Ectodermal cell (in vitro differentiated cells): ENCODE measurements at regions not wholly inside any gene's neighbourhood (a gene's known extent, or its start where the extent isn't known, plus 50 kb on each side); places are given as distances from the start of the nearest gene placed in this dataset.
"Not testable (repeated sequence)": the region's sequence is repeated elsewhere in the genome, so short reads cannot be mapped to it uniquely, and the experiment has no call there.

Experiments
- H3K27ac ChIP-seq: 2 replicates; pipeline ENCODE4 v1.7.0; 2013; ENCODE audit warnings: mild to moderate bottlenecking, low read depth, low read length; ENCODE audit not compliant: insufficient read depth, poor library complexity, severe bottlenecking
- H3K27me3 ChIP-seq: 2 replicates; pipeline ENCODE4 v1.7.0; 2013; ENCODE audit warnings: mild to moderate bottlenecking, low read length; ENCODE audit not compliant: insufficient read depth, control insufficient read depth, poor library complexity, severe bottlenecking
- H3K36me3 ChIP-seq: one replicate; pipeline ENCODE4 v1.7.0; 2013; ENCODE audit warnings: low read length; ENCODE audit not compliant: control insufficient read depth, insufficient read depth
- H3K4me1 ChIP-seq: one replicate; pipeline ENCODE4 v1.7.0; 2013; ENCODE audit warnings: low read length; ENCODE audit not compliant: control insufficient read depth, insufficient read depth
- H3K4me3 ChIP-seq: 2 replicates; pipeline ENCODE4 v1.7.0; 2013; ENCODE audit warnings: low read depth, low read length, control low read depth; ENCODE audit not compliant: insufficient read depth
- H3K9me3 ChIP-seq: 2 replicates; pipeline ENCODE4 v1.7.0; 2013; ENCODE audit warnings: mild to moderate bottlenecking, low read length, moderate library complexity; ENCODE audit not compliant: control insufficient read depth
- WGBS, 2 experiments: methylation state at CpG; one replicate each; pipeline ENCODE4 v1.1.7; 2013; ENCODE audit warnings: missing lambda C conversion rate in 2 of 2; 5-methylcytosine and 5-hydroxymethylcytosine counted together

- H3K27ac ChIP-seq: no peak overlapping the region
- H3K4me3 ChIP-seq: no peak overlapping the region
- H3K9me3 ChIP-seq: no peaks in the 10 kb centered on the region
- no peaks in the 10 kb centered on the region for H3K36me3 ChIP-seq
- H3K4me1 ChIP-seq: no peaks in the 10 kb centered on the region
- WGBS, 2 experiments: 80 to 93% methylated on average over 2 of the region's 2 CpGs
- H3K27me3 ChIP-seq: no peaks in the 10 kb centered on the region
Measured at GRCh38 chr2:116023026-116023425, 1580.6 kb downstream of the DPP10 start.

- not testable (repeated sequence) for H3K27ac ChIP-seq, H3K9me3 ChIP-seq, H3K4me3 ChIP-seq, H3K27me3 ChIP-seq, H3K36me3 ChIP-seq, H3K4me1 ChIP-seq
- 77 to 89% methylated on average over 1 of the region's 1 CpG for WGBS, 2 experiments
Measured at GRCh38 chr2:116038758-116039157, 1596.3 kb downstream of the DPP10 start.

GRCh38 chr2:116042530-116042929, 1600.1 kb downstream of the DPP10 start:
- Histone ChIP-seq H3K4me1 (no peaks in the 10 kb centered on the region), H3K27ac (no peak overlapping the region), H3K27me3 (no peaks in the 10 kb centered on the region), H3K4me3 (no peak overlapping the region), H3K36me3 (no peaks in the 10 kb centered on the region), H3K9me3 (no peaks in the 10 kb centered on the region)
- 83 to 93% methylated on average over 1 of the region's 1 CpG for WGBS, 2 experiments

- no peaks in the 10 kb centered on the region for H3K9me3 ChIP-seq
- no peak overlapping the region for H3K27ac ChIP-seq
- no peak overlapping the region for H3K4me3 ChIP-seq
- WGBS, 2 experiments: 61 to 73% methylated on average over 1 of the region's 2 CpGs
- no peaks in the 10 kb centered on the region for H3K4me1 ChIP-seq
- no peaks in the 10 kb centered on the region for H3K36me3 ChIP-seq
- no peaks in the 10 kb centered on the region for H3K27me3 ChIP-seq
Measured at GRCh38 chr2:116057538-116057937, 1615.1 kb downstream of the DPP10 start.

GRCh38 chr2:116061023-116061422, 1618.6 kb downstream of the DPP10 start:
- Histone ChIP-seq H3K9me3 (no peaks in the 10 kb centered on the region), H3K36me3 (no peaks in the 10 kb centered on the region), H3K27me3 (no peaks in the 10 kb centered on the region), H3K4me3 (no peak overlapping the region), H3K4me1 (no peaks in the 10 kb centered on the region), H3K27ac (no peak overlapping the region)
- WGBS, 2 experiments: 93 to 94% methylated on average over 5 of the region's 5 CpGs

GRCh38 chr2:116073731-116074130, 1631.3 kb downstream of the DPP10 start:
- Histone ChIP-seq H3K4me3 (no peak overlapping the region), H3K9me3 (no peaks in the 10 kb centered on the region), H3K27me3 (no peaks in the 10 kb centered on the region), H3K36me3 (no peaks in the 10 kb centered on the region), H3K4me1 (no peaks in the 10 kb centered on the region), H3K27ac (no peak overlapping the region)
- 100% methylated on average over 1 of the region's 2 CpGs; no CpG with 5 or more reads in 1 of the 2 experiments for WGBS, 2 experiments

GRCh38 chr2:116074161-116074560, 1631.7 kb downstream of the DPP10 start:
- WGBS, 2 experiments: 90 to 92% methylated on average over 4 of the region's 4 CpGs
- Histone ChIP-seq H3K9me3 (no peaks in the 10 kb centered on the region), H3K27me3 (no peaks in the 10 kb centered on the region), H3K27ac (no peak overlapping the region), H3K36me3 (no peaks in the 10 kb centered on the region), H3K4me3 (no peak overlapping the region), H3K4me1 (no peaks in the 10 kb centered on the region)

- 90% methylated on average over 3 of the region's 3 CpGs for WGBS, 2 experiments
Measured at GRCh38 chr2:116088236-116088635, 1645.8 kb downstream of the DPP10 start.

GRCh38 chr2:116094196-116094595, 1651.8 kb downstream of the DPP10 start:
- no peaks in the 10 kb centered on the region for H3K9me3 ChIP-seq
- no peaks in the 10 kb centered on the region for H3K27me3 ChIP-seq
- 43 to 53% methylated on average over 1 of the region's 1 CpG for WGBS, 2 experiments
- no peak overlapping the region for H3K27ac ChIP-seq
- H3K4me3 ChIP-seq: no peak overlapping the region
- H3K36me3 ChIP-seq: no peaks in the 10 kb centered on the region
- no peaks in the 10 kb centered on the region for H3K4me1 ChIP-seq

More at GRCh38 chr2:116088236-116088635, 1645.8 kb downstream of the DPP10 start:
- no peaks in the 10 kb centered on the region for H3K9me3 ChIP-seq
- no peak overlapping the region for H3K27ac ChIP-seq
- H3K27me3 ChIP-seq: no peaks in the 10 kb centered on the region
- H3K36me3 ChIP-seq: no peaks in the 10 kb centered on the region
- no peak overlapping the region for H3K4me3 ChIP-seq
- H3K4me1 ChIP-seq: no peaks in the 10 kb centered on the region

GRCh38 chr2:116095636-116096035, 1653.2 kb downstream of the DPP10 start:
- Histone ChIP-seq H3K9me3 (no peaks in the 10 kb centered on the region), H3K4me1 (no peaks in the 10 kb centered on the region), H3K36me3 (no peaks in the 10 kb centered on the region), H3K27ac (no peak overlapping the region), H3K27me3 (no peaks in the 10 kb centered on the region), H3K4me3 (no peak overlapping the region)
- WGBS, 2 experiments: 92 to 96% methylated on average over 4 of the region's 4 CpGs

- Histone ChIP-seq H3K27ac (no peak overlapping the region), H3K4me3 (no peak overlapping the region), H3K27me3 (no peaks in the 10 kb centered on the region), H3K4me1 (no peaks in the 10 kb centered on the region), H3K36me3 (no peaks in the 10 kb centered on the region), H3K9me3 (no peaks in the 10 kb centered on the region)
- 84 to 86% methylated on average over 5 of the region's 5 CpGs for WGBS, 2 experiments
Measured at GRCh38 chr2:116098049-116098448, 1655.6 kb downstream of the DPP10 start.
